HT-29 (cell line): ENCODE measurements at regions not wholly inside any gene's neighbourhood (a gene's known extent, or its start where the extent isn't known, plus 50 kb on each side); places are given as distances from the start of the nearest gene placed in this dataset.
A peak's percentile ranks its signal among the peaks of the same experiment; 100 is the strongest.

ENCODE experiments used
- DNase-seq: peaks from one replicate; pipeline ENCODE4 v3.0.0-alpha.2; 2015; ENCODE audit warnings: low spot score

DNA sequence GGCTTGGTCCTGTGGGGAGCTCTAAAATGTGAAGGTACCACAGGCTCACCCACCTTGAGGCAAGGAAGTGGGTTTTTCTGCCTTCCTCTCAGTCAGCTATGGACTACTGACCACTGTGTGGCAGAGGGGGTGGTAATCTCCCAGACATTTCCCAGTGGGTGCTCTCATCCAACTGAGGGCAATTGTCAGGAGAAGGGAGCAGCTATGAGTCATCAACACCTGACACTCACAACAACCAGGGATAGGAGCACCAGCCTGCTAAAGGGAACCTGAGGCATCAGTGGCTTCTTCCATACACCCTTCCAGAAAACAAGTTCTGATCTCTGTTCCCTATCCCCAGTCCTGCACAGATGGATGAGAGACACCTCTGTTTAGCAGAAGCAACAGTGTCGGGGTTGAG lies 468.8 kb downstream of the BCOR start:
- DNase-seq = no peak

DNA sequence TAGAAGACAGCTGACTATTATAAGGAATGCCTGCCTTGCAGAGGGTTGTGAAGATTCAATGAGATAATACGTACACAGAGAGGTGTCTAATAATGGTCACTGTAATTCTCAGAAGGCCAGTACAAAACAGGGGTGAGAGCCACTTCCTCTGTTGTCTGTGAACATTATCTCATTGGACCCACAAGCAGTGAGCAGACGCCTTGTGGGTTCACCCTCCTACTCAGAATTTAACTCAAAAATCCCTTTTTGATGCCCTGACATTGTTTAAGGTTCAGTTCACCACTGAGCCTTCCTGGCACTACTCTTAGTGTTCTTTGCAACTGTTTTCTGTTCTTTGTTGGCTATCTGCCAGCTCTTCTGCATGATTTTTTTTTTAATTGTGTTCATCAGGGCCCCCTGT lies 467.4 kb downstream of the BCOR start:
- DNase-seq = no peak

DNA sequence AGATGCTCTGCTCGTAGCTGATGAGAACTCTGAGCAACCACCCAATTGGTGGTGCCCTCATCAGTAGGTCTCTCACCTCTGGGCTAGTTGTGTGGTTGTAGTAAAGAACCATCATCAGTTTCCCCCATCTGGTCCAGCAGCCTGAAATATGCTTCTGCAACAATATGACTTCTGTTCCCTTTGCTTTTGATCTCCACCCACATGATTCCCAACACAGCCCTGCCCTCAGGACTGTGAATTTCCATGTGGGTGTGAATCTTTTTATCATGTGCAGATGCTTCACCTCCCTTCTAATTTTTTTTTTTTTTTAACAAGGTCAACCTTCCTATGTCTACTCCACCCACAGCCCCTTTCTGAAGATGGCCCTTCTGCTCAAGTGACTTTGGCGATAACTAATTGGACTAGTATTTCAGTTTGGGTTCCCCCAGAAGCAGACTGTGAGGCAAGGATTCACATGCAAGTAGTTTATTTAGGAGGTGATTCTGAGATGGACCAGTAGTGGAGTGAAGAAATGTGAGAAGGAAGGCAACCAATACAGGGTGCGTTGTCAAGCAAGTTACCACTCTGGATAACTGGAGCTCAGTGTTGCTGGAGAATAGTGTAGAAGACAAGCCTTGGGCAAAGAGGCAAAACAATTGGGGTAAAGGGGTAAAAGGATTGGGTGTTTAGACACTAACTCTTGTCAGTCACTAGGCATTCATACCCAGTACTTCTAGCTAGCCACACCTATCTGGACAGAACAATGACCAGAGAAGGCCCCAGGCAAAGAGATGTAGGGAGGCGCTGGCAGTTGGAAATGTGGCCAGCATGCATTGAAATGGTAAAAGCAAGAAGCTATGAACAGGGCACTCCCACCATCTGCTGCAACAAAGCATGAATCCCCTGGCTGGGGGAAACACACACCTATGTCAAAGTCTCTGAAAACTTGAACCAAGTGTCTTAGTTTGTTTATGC lies 466.2 kb downstream of the BCOR start:
- DNase-seq = no peak

DNA sequence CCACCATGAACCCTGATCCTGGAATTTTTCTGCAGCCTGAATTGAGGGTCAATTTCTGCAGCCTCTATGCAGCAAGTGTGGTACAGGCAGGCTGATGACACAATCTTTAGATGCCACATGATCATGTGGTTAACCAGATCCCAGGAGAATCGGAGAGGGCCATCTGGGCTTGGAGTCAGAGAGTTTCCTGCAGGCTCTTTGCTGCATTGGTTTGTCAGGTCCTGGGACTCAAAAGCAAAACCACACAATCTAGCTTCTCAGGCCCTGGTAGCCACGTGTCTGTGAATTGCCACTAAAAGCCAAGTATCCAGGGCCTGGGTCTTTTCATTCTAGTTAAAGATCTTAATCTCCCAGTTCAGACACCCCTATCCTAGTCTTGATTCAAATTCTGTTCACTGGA lies 464.5 kb downstream of the BCOR start:
- DNase-seq = no peak

DNA sequence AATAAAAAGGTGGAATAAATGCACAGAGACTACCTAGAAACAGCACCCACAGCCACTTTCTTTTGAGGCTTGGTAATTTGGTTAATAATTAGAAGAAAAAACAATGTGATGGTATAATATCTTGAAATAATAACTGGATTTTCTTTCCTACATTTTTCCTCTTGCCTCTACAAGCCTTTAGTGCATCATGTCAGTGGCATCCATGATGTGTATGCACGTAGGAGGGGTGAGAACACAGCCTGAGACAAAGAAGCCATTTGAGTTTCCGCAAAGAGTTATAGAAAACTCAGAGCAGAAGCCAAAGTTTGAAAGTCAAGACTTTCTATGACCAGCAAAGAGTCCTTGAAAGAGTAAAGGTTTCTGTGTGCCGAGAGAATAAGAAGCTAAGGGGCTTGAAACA lies 461.3 kb downstream of the BCOR start:
- DNase-seq = no peak

DNA sequence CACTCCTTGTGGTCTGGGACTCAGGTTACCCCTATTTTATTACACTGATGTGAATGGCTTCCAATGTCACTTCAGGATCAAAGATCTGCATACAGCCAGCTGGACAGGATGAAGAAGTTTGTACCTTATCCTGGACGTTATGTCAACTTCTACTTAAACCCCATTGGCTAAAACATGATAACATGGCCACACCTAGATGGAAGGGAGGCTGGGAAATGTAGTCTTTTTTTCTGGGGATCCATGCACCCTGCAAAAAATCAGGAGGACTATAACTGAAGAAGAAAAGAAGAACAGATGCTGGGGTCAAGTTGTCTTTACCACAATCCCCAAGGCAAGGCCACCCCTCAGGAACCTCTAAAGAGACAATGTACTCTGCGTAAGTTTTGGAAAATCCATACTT lies 459.2 kb downstream of the BCOR start:
- DNase-seq = no peak

DNA sequence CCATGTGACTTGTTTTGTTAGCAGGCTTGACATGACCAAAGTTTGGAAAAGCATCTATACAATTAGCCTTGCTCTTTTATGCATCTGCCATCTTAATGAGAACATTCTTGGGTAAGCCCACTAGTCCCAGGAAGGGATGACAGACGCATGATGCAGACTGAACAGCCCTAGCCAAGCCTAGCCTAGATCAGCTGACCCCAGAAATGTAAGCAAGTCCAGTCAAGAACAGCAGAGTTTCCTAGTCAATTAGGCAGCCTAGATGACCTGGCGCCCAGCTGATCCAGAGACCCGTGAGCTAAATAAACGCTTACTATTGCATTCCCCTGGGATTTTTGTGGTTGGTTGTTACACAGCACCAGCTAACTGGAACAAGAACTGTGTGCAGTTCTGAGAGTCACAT lies 457.9 kb downstream of the BCOR start:
- DNase-seq = no peak

DNA sequence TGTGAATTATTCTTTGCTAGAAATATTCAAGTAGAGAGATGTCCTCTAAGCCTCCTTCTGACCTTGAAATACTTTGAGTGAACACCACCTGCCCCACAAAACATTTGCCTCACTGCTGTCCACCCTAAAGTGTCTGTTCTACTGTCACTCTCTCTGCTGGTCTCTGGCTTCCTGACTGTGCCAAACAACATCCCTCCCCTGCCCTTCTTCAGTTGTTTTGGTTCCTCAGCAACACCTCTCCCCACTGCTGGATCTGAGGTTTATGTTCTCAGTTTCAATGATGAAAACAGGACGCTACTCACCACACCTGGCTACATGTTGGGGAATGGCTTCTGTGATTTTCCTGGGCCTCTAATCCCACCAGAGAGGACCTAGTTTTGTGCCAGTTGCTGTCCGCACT lies 456.9 kb downstream of the BCOR start:
- DNase-seq = no peak

DNA sequence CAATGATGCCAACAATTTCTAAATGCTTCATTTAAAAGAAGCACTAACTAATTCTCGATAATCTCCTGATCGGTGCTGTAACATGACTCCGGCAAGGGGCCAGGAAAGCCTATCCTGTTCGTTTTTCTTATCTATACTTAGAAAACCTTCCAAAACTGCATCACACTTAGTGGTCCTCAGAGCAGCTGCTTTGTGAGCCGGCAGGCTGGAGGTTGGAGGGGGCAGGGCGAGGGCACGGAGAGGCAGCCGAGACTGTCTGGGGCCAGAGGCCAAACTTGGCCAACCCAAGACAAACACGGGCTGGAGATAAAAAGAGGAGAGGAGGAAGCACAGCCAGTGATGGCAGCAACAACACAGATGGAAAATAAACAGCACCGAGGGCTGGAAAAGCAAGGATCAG lies 455.7 kb downstream of the BCOR start:
- no peak for DNase-seq

DNA sequence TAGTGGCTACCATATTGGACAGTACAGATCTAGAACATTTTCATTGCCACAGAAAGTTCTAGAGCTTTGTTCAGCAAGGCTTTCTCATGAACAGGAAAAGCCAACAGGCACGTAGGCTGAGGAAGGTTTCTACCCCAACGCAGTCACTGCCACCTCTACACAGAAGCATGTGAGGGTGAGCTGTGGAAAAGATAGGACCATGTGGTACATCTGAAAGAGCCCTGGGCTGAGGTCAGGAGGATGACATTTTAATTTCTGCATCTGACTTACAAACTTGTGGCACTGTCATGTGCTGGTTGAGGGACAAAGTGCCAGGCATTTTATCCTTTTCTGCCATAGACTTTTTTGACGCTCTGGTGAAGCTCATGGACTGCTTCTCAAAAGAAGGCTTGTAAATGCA lies 454.2 kb downstream of the BCOR start:
- no peak for DNase-seq

DNA sequence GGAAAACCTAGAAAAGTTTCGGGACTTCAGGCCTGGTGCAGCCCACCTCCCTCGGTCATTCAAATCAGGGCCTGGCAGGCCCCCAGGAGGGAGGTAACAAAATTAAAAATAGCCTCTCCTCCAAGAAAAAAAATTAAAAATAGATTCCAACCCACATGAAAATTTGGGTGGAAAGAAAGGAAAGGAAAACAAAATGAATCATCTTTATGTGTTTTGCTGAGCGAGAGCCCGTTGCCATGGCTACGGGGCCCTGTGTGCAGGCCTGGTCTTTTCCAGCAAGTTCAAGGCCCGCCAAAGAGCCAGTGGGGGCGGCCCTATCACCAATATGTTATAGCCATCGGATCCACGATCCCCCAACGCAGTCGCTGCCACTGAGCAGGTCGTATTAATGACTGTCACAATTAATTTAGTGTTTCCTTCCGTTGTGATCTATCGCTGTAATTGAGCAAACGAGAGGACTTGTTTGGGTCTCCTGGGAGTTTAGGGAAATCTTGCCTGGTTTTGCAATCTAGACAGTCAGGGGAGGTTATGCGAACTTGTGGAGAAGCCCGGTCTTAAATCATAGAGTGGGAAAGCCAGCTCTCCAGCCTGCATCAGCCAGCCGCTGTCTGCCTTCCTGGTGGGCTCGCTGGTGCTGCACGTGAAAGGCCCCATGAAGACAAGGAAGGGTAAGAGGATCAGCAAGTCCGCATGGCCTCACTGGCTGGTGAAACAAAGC lies 452.4 kb downstream of the BCOR start:
- DNase-seq = no peak

DNA sequence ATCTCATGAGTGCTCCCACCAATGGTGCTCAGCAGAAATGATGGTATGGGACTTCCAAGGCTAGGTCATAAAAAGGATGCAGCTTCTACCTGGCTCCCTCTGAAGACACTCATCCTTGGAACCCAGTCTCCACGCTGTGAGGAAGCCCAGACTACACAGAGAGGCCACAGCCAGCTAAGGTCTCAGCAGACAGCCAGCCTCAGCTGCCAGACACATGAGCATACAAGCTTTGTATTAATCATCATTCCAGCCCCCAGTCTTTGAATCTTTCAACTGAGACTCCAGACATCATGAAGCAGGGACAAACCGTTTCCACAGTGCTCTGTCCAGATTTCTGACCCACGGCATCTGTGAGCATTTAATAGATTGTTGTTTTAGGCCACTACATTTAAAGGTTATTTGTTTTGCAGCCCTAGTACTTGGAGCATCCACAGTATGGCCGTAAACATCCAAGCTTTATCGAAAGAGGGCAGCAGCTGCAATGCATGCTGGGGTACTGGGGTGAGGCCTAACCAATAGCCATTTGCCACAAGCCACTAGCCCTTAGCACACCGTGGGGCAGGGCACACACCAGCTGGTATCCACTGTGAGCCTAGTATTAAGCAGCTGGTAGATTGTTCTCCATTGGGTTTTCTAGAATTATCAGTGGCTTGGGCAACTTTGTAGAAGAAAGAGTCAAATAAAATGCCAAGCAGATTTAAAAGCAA lies 449.1 kb downstream of the BCOR start:
- DNase-seq = no peak

DNA sequence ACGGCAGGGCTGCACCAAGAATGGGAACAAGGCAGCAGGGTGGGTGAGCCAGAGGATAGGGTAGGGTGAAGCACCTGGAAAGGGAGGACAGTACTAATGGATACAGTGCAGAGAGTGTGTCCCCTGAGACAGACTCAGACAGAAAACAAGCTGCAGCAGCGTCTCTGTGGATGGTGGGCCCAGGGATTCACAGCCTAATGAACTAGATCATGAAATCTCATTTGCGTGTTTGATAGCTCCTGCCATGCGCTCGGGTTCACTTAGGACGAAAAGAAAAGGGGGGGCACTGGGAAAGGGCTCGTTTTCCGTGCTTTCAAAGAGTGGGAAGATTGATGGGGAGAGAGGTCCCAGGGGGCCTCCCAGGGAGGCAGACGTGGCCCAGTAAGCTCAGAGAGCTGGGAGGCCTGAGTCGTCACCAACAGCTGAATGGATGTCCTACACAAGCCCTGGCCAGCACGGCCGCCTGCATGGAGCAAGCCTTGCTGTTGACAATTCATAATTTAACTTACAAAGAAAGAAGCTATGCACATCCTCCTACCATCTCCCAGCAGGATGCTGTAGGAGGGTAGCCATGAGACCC lies 446.9 kb downstream of the BCOR start:
- DNase-seq = no peak

DNA sequence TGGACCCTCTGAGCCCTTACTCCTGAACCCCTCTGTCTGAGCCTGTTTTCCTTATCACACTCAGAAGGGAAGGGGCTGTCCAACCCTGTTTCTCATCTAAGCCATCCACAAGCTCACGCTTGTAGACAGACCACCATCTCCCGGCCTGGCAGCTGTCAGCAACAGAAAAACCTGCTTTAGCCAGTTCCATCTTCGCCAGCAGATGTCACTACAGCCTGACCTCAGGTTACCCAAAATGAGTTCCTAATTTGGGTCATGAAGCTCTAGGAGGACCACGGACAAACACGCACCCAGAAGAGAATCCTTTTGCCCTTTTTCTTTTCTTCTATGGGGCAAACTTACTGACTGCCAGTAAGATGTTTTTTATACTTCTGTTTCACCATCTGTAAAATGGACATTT lies 445.4 kb downstream of the BCOR start:
- peak; percentile 35 for DNase-seq

DNA sequence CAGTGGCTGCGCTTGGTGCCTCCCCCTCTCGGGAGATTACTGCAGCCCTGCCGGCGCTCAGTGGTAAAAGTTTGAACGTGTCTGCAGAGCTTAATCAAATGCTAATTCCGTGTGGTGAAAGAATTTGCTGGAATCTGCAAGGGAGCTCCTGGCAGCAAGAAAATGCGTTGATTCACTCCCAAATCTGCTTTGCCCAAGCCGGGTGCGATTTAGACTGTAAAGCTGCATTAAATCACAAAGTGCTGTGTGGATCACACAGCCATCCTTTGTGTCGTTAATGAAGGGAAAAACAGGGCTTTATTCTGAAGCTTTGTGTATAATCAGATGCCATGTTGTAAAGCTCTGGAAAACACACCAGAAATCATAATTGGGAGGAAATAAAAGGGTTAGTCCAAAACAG lies 444.1 kb downstream of the BCOR start:
- no peak for DNase-seq

DNA sequence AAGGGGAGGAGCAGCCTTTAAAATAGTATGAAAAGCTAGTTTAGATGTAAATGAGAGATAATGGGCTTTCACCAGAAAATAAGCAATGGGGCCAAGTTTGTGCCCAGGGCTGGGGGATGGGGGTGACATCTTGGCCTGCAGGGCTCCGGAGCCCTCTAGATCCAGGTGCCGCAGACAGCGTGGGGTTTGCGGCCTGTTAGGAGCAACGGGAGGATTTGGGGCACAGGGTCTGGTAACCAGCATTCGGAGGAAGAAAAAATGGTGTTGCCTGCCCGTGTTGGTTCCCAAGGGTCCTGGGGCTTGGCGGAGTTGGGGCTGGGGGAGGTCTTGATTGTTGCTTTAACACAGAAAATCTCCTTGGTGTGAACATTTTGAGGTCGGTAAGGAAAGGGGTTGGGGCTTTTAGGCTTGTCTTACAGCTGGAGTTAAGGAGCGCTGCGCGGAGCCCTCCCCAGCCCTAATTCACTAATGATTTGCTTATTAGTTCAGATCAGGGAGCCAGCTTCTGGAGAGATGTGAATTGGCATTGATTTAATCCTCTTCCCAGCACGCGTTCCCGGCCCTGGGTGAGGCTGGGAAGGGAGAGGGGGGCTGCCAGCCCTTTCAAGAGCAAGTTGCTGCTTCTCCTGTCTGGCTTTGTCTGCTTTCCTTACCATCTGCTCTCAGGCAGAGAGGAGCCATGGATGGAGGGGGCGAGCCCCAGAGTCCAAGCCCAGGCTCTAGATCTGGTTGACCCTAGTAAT lies 443.4 kb downstream of the BCOR start:
- DNase-seq = no peak

DNA sequence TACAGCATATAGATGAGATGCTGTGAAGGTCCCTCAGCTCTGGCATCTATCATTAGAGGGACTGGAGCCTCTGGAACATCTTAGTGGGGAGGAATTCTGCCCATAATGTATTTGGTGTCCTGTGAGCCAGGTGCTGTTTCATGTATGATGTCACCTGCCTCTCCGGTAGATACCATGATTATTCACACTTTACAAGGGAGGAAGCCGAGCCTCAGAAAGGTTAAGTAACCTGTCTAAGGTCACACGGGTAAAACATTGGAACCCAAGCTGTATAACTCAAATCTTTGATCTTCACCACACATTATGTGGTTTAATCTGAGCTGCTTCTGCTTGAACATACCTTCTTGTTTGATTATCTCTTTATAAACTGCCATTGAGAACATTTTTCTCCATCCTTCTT lies 442.8 kb downstream of the BCOR start:
- no peak for DNase-seq

DNA sequence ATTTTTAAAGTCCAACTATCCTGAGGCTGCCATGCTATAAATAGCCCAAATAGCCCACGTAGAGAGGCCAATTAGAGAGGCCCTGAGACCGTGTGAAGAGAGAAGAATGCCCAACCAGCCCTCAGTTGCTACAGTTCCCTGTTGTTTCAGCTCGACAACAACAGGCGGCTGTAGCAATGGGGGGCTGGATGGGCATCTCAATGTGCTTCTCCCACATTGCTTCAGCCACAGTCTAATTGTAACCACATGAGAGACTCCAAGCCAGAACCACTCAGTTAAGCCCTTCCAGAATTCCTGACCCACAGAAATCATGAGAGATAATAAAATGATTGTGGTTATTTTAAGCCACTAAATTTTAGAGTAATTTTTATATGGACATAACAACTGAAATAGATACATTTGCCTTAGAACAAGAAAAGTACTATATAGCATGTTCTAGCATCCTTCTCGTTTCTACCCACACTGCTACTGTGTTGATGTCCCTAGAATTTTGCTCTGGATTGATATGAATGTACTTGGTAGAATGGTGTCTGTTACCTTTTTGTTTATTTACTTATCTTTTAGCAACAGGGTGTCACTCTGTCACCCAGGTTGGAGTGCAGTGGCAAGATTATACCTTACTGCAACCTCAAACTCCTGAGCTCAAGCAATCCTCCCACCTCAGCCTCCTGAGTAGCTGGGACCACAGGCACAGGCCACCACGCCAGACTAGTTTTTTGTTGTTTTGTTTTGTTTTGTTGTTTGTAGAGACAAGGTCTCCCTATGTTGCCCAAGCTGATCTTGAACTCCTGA lies 436.4 kb downstream of the BCOR start:
- DNase-seq = no peak

DNA sequence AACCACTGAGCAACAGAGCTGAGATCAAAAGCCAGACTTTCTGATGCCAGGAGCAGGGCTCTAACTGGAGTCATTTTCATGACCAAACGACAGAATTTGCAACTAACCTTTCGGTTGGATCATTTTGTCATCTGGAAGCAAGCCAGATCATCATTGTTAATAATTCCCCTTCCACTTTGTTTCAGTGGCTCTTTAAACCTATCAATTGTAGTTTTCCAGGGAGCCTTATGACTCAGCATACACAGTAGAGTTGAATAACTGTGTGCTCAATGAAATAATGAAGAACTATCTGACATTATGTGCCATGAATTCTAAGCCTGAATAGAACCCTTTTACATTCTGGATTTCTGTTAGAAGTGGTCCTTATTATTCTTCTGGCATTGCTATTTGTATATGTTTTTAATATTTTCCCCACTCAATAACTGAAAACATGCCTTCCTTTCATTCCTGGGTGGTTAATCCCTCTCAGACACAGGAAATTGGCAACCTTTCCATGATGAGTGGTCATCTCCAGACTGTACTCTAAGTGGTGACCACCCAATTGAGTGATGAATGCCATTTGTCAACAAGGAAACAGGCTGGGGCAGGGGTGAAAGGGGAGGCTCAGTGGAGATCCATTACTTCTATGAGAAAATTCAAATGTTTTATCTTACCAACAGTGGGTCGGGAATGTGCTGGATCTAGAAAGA lies 431.8 kb downstream of the BCOR start:
- no peak for DNase-seq

DNA sequence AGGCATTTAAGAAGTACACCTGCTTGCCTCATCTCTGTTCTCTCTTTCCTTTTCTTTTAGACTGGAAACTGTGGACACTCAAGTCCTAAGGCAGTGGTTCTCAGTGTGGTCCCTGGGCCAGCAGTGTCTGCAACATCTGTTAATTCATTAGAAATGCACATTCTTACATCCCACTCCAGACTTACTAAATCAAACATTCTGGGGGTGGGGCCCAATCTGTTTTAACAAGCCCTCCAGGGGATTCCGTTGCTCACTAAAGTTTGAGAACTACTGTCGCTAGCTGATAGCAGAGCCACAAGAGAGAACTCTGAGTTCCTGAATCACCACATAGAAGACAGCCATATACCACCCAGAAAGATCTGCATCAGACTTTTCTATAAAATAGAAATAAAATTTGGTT lies 430.6 kb downstream of the BCOR start:
- DNase-seq = no peak
